IMR-90 (cell line): ENCODE measurements at regions not wholly inside any gene's neighbourhood (a gene's known extent, or its start where the extent isn't known, plus 50 kb on each side); places are given as distances from the start of the nearest gene placed in this dataset.

Experiments used
- MAZ ChIP-seq: IDR thresholded peaks from 2 replicates; pipeline ENCODE4 v1.6.1; 2012; ENCODE audit warnings: low read depth, mild to moderate bottlenecking, low read length, improper control_type of control experiment, moderate library complexity, borderline replicate concordance
- TF ChIP-seq, protein P1 (sequence below): conservative IDR thresholded peaks from 2 replicates; pipeline ENCODE4 v1.5.1; 2012; ENCODE audit warnings: mild to moderate bottlenecking, low read depth, low read length, improper control_type of control experiment

DNA sequence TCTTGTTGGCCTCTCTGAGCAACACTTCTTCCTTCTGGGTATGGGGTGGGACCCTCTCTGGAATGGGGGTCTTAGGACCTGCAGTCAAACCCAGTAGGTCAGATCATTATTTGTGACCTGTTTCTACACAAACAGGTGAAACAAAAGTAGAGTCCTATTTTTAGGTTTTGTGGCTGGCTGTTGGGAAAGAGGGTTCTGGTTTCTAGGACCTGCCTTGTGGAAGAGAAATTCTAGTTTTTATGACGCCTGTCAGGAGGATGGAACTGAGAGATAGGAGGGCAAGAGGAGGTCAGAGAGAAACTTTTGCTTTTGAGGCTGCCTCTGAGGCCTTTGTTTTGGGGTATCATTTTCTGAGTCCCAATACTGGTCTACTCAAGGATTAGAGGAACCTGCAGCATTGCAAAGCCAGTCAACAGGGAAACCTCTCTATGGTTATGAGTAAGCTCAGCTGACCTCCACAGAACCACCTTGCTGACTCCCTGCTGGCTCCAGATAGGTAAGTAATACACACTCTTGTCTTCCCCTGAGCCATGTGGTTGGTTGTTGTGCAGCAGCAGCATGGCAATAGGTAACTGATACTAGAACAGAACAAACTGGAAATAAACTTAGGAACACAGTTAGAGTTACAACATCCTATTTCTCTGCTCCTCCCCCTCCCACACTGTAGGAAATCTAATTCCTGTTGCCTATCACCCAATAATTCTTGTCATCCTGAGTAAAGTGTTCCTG lies 114.7 kb upstream of the VCX3B start:
- TF ChIP-seq, protein P1, sequence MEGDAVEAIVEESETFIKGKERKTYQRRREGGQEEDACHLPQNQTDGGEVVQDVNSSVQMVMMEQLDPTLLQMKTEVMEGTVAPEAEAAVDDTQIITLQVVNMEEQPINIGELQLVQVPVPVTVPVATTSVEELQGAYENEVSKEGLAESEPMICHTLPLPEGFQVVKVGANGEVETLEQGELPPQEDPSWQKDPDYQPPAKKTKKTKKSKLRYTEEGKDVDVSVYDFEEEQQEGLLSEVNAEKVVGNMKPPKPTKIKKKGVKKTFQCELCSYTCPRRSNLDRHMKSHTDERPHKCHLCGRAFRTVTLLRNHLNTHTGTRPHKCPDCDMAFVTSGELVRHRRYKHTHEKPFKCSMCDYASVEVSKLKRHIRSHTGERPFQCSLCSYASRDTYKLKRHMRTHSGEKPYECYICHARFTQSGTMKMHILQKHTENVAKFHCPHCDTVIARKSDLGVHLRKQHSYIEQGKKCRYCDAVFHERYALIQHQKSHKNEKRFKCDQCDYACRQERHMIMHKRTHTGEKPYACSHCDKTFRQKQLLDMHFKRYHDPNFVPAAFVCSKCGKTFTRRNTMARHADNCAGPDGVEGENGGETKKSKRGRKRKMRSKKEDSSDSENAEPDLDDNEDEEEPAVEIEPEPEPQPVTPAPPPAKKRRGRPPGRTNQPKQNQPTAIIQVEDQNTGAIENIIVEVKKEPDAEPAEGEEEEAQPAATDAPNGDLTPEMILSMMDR, result no peak
- no peak for TF ChIP-seq MAZ
